K562 (cell line): ENCODE measurements at regions not wholly inside any gene's neighbourhood (a gene's known extent, or its start where the extent isn't known, plus 50 kb on each side); places are given as distances from the start of the nearest gene placed in this dataset.

Source experiments
- ATAC-seq: fragments of 200-7000 bp; cut with Tn5 transposase; 3 replicates; pipeline ENCODE4 v1.9.1; 2020; ENCODE audit warnings: moderate library complexity
- BruUV-seq: library from RNA; stranded (reverse); fragments of 400-500 nt; replicated peaks from 2 replicates; lab custom pipeline; 2021; lab: Mats Ljungman, UMichigan
- CTCF ChIA-PET: fragments of 300-600 bp; formaldehyde crosslinking; extraction: SDS; loops from one replicate; lab custom pipeline; 2021; ENCODE audit warnings: low intra/inter-chr PET ratio; lab: Yijun Ruan, JAX
- POLR2A ChIA-PET: fragments of 300-600, 350-650 bp; sonication (Branson Sonifier 250); formaldehyde crosslinking; extraction: SDS; loops from one replicate; lab custom pipeline; 2021; ENCODE audit warnings: antibody characterized with exemption, inconsistent platforms; lab: Yijun Ruan, JAX
- DNase-seq, 4 experiments: peaks; one replicate each; pipeline versions ENCODE4 v3.0.0 to v3.0.0-alpha.2; 2011 to 2018; ENCODE audit warnings: low spot score in 3 of 4, mixed read lengths in 3 of 4; ENCODE audit errors: extremely low read depth in 1 of 4
- FAIRE-seq: peaks from 2 replicates; lab custom pipeline; 2011; peaks lifted over from hg19 to GRCh38; lab: Jason Lieb, UNC
- H2AFZ ChIP-seq: 2 replicates; pipeline ENCODE4 v1.6.0; 2011; ENCODE audit warnings: low read depth, low read length, control low read depth, inconsistent platforms
- H3K27ac ChIP-seq: fragments of 200-600 bp; 3 replicates; pipeline ENCODE4 v1.8.0; 2011; ENCODE audit warnings: low read depth, mild to moderate bottlenecking, control low read depth, inconsistent platforms, low read length, moderate library complexity, mixed read lengths; ENCODE audit errors: extremely low read depth
- H3K27me3 ChIP-seq, 2 experiments: fragments of 300-600 bp in 1 of 2; 2 replicates in 1 of 2; 3 replicates in 1 of 2; pipeline versions ENCODE4 v1.6.0 to v1.8.0; 2011; ENCODE audit warnings: inconsistent platforms in 2 of 2, low read length in 2 of 2, mild to moderate bottlenecking in 1 of 2, mixed read lengths in 1 of 2, moderate library complexity in 1 of 2; ENCODE audit not compliant: control insufficient read depth in 2 of 2, insufficient read depth in 2 of 2
- H3K36me3 ChIP-seq: fragments of 300-600 bp; 3 replicates; pipeline ENCODE4 v1.8.0; 2011; ENCODE audit warnings: mild to moderate bottlenecking, low read length, inconsistent platforms; ENCODE audit not compliant: control insufficient read depth, insufficient read depth
- H3K4me1 ChIP-seq, 2 experiments: fragments of 200-600 bp in 1 of 2; replicated peaks in 1 of 2; 2 replicates in 1 of 2; 3 replicates in 1 of 2; pipeline versions ENCODE4 v1.5.1 to v1.8.0; 2011; ENCODE audit warnings: inconsistent platforms in 2 of 2, low read length in 2 of 2, mild to moderate bottlenecking in 1 of 2, mixed read lengths in 1 of 2, moderate library complexity in 1 of 2; ENCODE audit not compliant: control insufficient read depth in 2 of 2, insufficient read depth in 2 of 2
- H3K4me2 ChIP-seq: 2 replicates; pipeline ENCODE4 v1.6.1; 2011; ENCODE audit warnings: low read length, control low read depth, inconsistent platforms, mixed read lengths; ENCODE audit not compliant: insufficient read depth
- H3K4me3 ChIP-seq: fragments of 200-600 bp; sonication (generic), shearing (Covaris generic); 2 replicates; pipeline ENCODE4 v1.5.1; 2016; ENCODE audit warnings: control low read depth, inconsistent platforms
- H3K79me2 ChIP-seq: fragments of 200-600 bp; 3 replicates; pipeline ENCODE4 v1.8.0; 2011; ENCODE audit warnings: low read length, inconsistent platforms; ENCODE audit not compliant: control insufficient read depth, insufficient read depth
- H3K9ac ChIP-seq, 2 experiments: 2 replicates each; pipeline versions ENCODE4 v1.6.0 to v1.6.1; 2011; ENCODE audit warnings: low read depth in 2 of 2, low read length in 2 of 2, control low read depth in 1 of 2, inconsistent platforms in 1 of 2, mild to moderate bottlenecking in 1 of 2, mixed read lengths in 1 of 2; ENCODE audit not compliant: insufficient read depth in 1 of 2
- H3K9me1 ChIP-seq: one replicate; pipeline ENCODE4 v1.6.0; 2011; ENCODE audit warnings: inconsistent platforms, mild to moderate bottlenecking, low read length, moderate library complexity; ENCODE audit not compliant: control insufficient read depth, insufficient read depth
- H3K9me3 ChIP-seq: replicated peaks from 2 replicates; pipeline ENCODE4 v1.5.1; 2011; ENCODE audit warnings: low read depth, low read length, inconsistent platforms; ENCODE audit not compliant: control insufficient read depth, insufficient read depth
- H4K20me1 ChIP-seq: replicated peaks from 2 replicates; pipeline ENCODE4 v1.6.1; 2011; ENCODE audit warnings: low read length, inconsistent platforms, mixed read lengths; ENCODE audit not compliant: control insufficient read depth, insufficient read depth
- ASH1L ChIP-seq: fragments of 450-650 bp; IDR thresholded peaks from 2 replicates; pipeline ENCODE4 v1.6.1; 2018; ENCODE audit warnings: borderline replicate concordance, mild to moderate bottlenecking, low read depth; ENCODE audit not compliant: partially characterized antibody
- ATF1 ChIP-seq, 2 experiments: fragments of 450-650 bp in 1 of 2; IDR thresholded peaks; 2 replicates each; pipeline ENCODE4 v1.6.1; 2016; ENCODE audit warnings: missing compliant biosample characterization in 1 of 2, missing genetic modification characterization in 1 of 2
- CHD1 ChIP-seq: fragments of 200-600 bp; sonication (generic); IDR thresholded peaks from one replicate; pipeline ENCODE4 v1.6.1; 2012; ENCODE audit warnings: mild to moderate bottlenecking, moderate library complexity, low read length, inconsistent platforms
- EP400 ChIP-seq: fragments of 450-650 bp; IDR thresholded peaks from 2 replicates; pipeline ENCODE4 v1.6.1; 2017; ENCODE audit warnings: antibody characterized with exemption, mild to moderate bottlenecking, moderate library complexity
- FOXA3 ChIP-seq, 2 experiments: fragments of 450-650 bp in 1 of 2; sonication (generic) in 1 of 2; formaldehyde crosslinking; IDR thresholded peaks in 1 of 2; conservative IDR thresholded peaks in 1 of 2; 2 replicates each; pipeline versions ENCODE4 v1.4.0 to v1.8.0; 2020 to 2022; ENCODE audit warnings: mild to moderate bottlenecking in 2 of 2, missing genetic modification reagents in 1 of 2
- HOXB6 ChIP-seq: fragments of 250-450 bp; sonication (Bioruptor Pico); IDR thresholded peaks from 2 replicates; pipeline ENCODE4 v1.5.1; 2022; ENCODE audit warnings: mild to moderate bottlenecking, borderline replicate concordance
- JUN ChIP-seq, 2 experiments: sonication (generic) in 1 of 2; formaldehyde crosslinking in 1 of 2; IDR thresholded peaks; 2 replicates each; pipeline versions ENCODE4 v1.6.1 to v1.8.0; 2012 to 2022; ENCODE audit warnings: borderline replicate concordance in 2 of 2, mild to moderate bottlenecking in 2 of 2, improper control_type of control experiment in 1 of 2, low read depth in 1 of 2, low read length in 1 of 2, missing genetic modification reagents in 1 of 2
- MCM2 ChIP-seq: fragments of 450-650 bp; IDR thresholded peaks from 2 replicates; pipeline ENCODE4 v1.6.1; 2017; ENCODE audit warnings: low read depth, mild to moderate bottlenecking
- NFIC ChIP-seq: fragments of 450-650 bp; IDR thresholded peaks from 2 replicates; pipeline ENCODE4 v1.6.1; 2017; ENCODE audit warnings: mild to moderate bottlenecking, inconsistent platforms
- NR3C1 ChIP-seq: sonication (generic); formaldehyde crosslinking; IDR thresholded peaks from 2 replicates; pipeline ENCODE4 v1.8.1; 2022; ENCODE audit warnings: missing genetic modification reagents
- POLR3A ChIP-seq: IDR thresholded peaks from 2 replicates; pipeline ENCODE4 v1.6.1; 2011; ENCODE audit warnings: borderline replicate concordance, mild to moderate bottlenecking, moderate library complexity; ENCODE audit not compliant: insufficient read length, insufficient read depth; ENCODE audit errors: extremely low read depth
- PTTG1 ChIP-seq: fragments of 450-650 bp; IDR thresholded peaks from 2 replicates; pipeline ENCODE4 v1.6.1; 2016; ENCODE audit warnings: low read depth, mild to moderate bottlenecking, missing genetic modification characterization, missing compliant biosample characterization
- SMARCE1 ChIP-seq: fragments of 450-650 bp; IDR thresholded peaks from 2 replicates; pipeline ENCODE4 v1.7.1; 2016; ENCODE audit warnings: mild to moderate bottlenecking
- STAG1 ChIP-seq: sonication (generic); formaldehyde crosslinking; IDR thresholded peaks from 2 replicates; pipeline ENCODE4 v1.5.0; 2020; ENCODE audit warnings: missing genetic modification reagents, borderline replicate concordance
- TRIM28 ChIP-seq: fragments of 450-650 bp; IDR thresholded peaks from 2 replicates; pipeline ENCODE4 v1.6.1; 2017
- ZKSCAN3 ChIP-seq: fragments of 250-450 bp; sonication (Bioruptor Pico); IDR thresholded peaks from 2 replicates; pipeline ENCODE4 v1.4.0; 2020
- ZNF408 ChIP-seq: fragments of 250-450 bp; sonication (Bioruptor Pico); IDR thresholded peaks from 2 replicates; pipeline ENCODE4 v1.4.0; 2020; ENCODE audit warnings: low read depth, mild to moderate bottlenecking, moderate library complexity
- ZNF830 ChIP-seq: fragments of 250-450 bp; sonication (Bioruptor Pico); IDR thresholded peaks from 2 replicates; pipeline ENCODE4 v1.5.0; 2021; ENCODE audit warnings: mild to moderate bottlenecking
- WGBS: fragments of 100-300 bp; shearing (Covaris generic); methylation state at CpG from one replicate; pipeline ENCODE4 v1.1.6; 2016; ENCODE audit warnings: low coverage, mixed read lengths; ENCODE audit not compliant: insufficient coverage; ENCODE audit errors: missing lambda C conversion rate; 5-methylcytosine and 5-hydroxymethylcytosine counted together
- in situ Hi-C: fragments of 300-500 bp; cut with MboI; formaldehyde crosslinking; loops from 4 replicates; pipeline ENCODE4 v1.15.0; 2018; ENCODE audit warnings: inconsistent platforms, mixed read lengths
- intact Hi-C: fragments of 100-400 bp; cut with micrococcal nuclease; formaldehyde crosslinking; loops from 2 replicates; pipeline ENCODE4 v1.14.2; 2022
- TF ChIP-seq, protein P1 (sequence below): fragments of 450-650 bp; formaldehyde crosslinking; IDR thresholded peaks from 2 replicates; pipeline ENCODE4 v1.4.0; 2022; ENCODE audit warnings: mild to moderate bottlenecking, moderate library complexity

DNA sequence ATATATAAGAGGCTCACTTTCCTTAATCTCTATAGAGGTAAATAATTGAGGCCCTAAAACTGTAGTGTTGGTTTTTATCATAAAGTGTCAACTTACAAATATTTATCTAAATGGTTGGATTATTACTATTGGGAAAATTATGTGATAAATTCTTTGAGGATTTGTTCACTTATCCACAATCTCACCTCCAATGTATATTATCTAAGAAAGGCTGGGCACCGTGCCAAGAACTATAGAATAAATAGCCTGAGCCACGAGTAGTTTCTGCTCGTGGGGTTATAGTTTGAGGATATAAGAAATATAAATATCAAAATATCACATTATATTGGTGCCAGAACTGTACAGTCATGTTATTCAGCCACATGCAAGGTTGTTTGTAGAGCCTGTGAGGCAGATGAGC lies 177.9 kb downstream of the VEGFC start:
- Histone ChIP-seq H3K9me3 (no peaks in the 10 kb centered on the region), H3K9ac (no peak overlapping the region), H3K79me2 (no peaks in the 10 kb centered on the region), H3K27ac (no peak overlapping the region), H3K4me3 (no peak overlapping the region), H2AFZ (no peak overlapping the region), H3K27me3 (no peaks in the 10 kb centered on the region), H3K36me3 (no peaks in the 10 kb centered on the region), H3K9me1 (no peaks in the 10 kb centered on the region), H3K4me2 (no peak overlapping the region), H3K4me1 (no peaks in the 10 kb centered on the region), H4K20me1 (no peaks in the 10 kb centered on the region)
- no peak for ATAC-seq
- intact Hi-C loops (no loop called here), in situ Hi-C loops (no loop called here)
- no peak for FAIRE-seq
- TF ChIP-seq TRIM28 (no peak), EP400 (no peak), NFIC (peak; percentile 53; the same call in 1 of the 2 replicates), STAG1 (CRISPR knock-in tag) (no peak)
- ChIA-PET POLR2A (no interaction called here), CTCF (no interaction called here)
- BruUV-seq, result no TSS peak
- DNase-seq, result no peak
- 0% methylated on average over 3 of the region's 3 CpGs for WGBS

DNA sequence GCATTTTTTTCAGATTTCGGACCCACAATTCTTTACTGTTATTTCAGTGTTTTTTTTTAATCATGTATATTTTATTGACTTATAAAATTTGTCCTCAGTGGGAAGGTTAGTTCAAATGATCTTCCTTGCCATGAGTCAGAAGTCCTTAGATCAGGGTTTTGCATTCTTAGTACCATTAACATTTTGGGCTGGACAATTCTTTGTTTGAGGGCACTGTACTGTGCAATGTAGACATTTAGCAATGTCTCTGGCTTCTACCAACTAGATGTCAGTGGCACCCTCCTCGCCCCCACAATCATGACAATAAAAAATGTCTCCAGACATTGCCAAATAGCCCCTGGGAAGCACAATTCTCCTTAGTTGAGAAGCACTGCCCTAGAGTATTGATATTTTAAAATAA lies 176.6 kb downstream of the VEGFC start:
- no peaks in the 10 kb centered on the region for H3K9me3 ChIP-seq
- H3K4me1 ChIP-seq, result no peaks in the 10 kb centered on the region
- no peak for FAIRE-seq
- no peak overlapping the region for H3K4me3 ChIP-seq
- H2AFZ ChIP-seq, result no peak overlapping the region
- ChIA-PET CTCF (no interaction called here), POLR2A (no interaction called here)
- no peak overlapping the region for H3K9ac ChIP-seq
- no peak for DNase-seq
- no TSS peak for BruUV-seq
- no peaks in the 10 kb centered on the region for H4K20me1 ChIP-seq
- in situ Hi-C loops (no loop called here), intact Hi-C loops (no loop called here)
- H3K27me3 ChIP-seq, result no peaks in the 10 kb centered on the region
- no peaks in the 10 kb centered on the region for H3K79me2 ChIP-seq
- no peaks in the 10 kb centered on the region for H3K36me3 ChIP-seq
- no peak for ATAC-seq
- no peaks in the 10 kb centered on the region for H3K9me1 ChIP-seq
- no peak overlapping the region for H3K27ac ChIP-seq
- no peak overlapping the region for H3K4me2 ChIP-seq
- WGBS, result 0% methylated on average over 2 of the region's 2 CpGs
- no peak for TF ChIP-seq NR3C1 (CRISPR knock-in tag)
- no peak for TF ChIP-seq ZNF408
- TF ChIP-seq MCM2, result no peak
- TF ChIP-seq, protein P1, sequence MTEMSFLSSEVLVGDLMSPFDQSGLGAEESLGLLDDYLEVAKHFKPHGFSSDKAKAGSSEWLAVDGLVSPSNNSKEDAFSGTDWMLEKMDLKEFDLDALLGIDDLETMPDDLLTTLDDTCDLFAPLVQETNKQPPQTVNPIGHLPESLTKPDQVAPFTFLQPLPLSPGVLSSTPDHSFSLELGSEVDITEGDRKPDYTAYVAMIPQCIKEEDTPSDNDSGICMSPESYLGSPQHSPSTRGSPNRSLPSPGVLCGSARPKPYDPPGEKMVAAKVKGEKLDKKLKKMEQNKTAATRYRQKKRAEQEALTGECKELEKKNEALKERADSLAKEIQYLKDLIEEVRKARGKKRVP (CRISPR knock-in tag), result no peak
- no peak for TF ChIP-seq ASH1L
- TF ChIP-seq PTTG1 (tag), result no peak
- no peak for TF ChIP-seq FOXA3 (CRISPR knock-in tag; conservative IDR thresholded peaks at IDR 0.05 in 1 of 2, IDR thresholded peaks at IDR 0.05 in 1 of 2)
- TF ChIP-seq ZKSCAN3 (CRISPR knock-in tag), result no peak
- no peak for TF ChIP-seq HOXB6
- TF ChIP-seq POLR3A, result no peak
- TF ChIP-seq ZNF830 (CRISPR knock-in tag), result no peak
- TF ChIP-seq ATF1 (CRISPR knock-in tag; IDR thresholded peaks at IDR 0.05), result no peak
- TF ChIP-seq ATF1 (tag; IDR thresholded peaks at IDR 0.05), result no peak
- no peak for TF ChIP-seq SMARCE1
- TF ChIP-seq CHD1, result no peak
- TF ChIP-seq JUN (IDR thresholded peaks at IDR 0.05; ENCODE audit: borderline replicate concordance, low read depth, low read length), result no peak
- no peak for TF ChIP-seq JUN (CRISPR knock-in tag; IDR thresholded peaks at IDR 0.05; ENCODE audit: borderline replicate concordance)
